Stimulated activated CD4-positive, alpha-beta T cell treated with anti-CD3 and anti-CD28 coated beads, TNF-alpha, amount 100 ng/mL, for 4 hours (primary cell): ENCODE measurements at regions not wholly inside any gene's neighbourhood (a gene's known extent, or its start where the extent isn't known, plus 50 kb on each side); places are given as distances from the start of the nearest gene placed in this dataset.
"Not testable (repeated sequence)": the region's sequence is repeated elsewhere in the genome, so short reads cannot be mapped to it uniquely, and the experiment has no call there.

Experiments
- DNase-seq, 3 experiments: peaks; one replicate each; pipeline ENCODE4 v3.0.0-alpha.2; 2020; ENCODE audit warnings: low read depth in 3 of 3

DNA sequence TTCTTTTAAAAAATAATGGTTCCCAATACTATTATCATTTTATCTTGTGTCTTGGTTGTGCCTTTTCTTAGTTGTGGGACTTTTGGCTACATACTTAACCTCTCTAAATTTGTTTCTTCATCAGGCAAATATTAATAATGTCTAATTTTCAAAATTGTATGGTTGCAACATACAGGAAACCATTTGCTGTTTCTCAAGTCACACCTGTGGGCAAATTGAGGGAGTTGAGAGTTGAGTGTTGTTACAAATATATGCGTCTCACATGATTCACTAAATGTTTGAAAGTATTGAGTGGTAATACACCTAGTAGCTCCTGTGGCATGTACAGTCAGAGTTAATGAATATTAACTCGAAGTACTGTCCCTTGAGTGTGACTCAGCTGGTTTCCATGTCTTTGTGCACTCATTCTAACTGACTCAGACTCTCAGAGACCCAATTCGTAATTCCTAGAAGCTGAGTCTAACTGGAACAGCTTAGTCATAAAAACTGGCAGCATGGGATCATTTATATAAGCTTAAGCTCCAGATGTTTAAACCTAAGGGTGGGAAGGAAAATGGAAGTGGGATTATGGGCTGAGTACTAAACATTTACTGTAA, 802.4 kb downstream of the TRIML1 start:
- no peak for DNase-seq

DNA sequence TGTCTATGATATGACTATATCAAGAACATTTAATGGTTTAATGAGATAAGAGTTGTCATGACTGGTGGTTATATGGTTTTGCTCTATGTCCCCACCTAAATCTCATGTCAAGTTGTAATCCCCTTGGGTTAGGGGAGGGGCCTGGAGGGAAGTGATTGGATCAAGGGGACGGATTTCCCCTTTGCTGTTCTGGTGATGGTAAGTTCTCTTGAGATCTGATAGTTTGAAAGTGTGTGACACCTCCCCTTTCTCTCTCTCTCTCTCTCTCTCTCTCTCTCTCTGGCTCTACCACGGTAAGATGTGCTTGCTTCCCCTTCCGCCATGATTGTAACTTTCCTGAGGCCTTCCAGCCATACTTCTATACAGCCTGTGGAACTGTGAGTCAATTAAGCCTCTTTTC, 803.4 kb downstream of the TRIML1 start:
- DNase-seq: no peak

DNA sequence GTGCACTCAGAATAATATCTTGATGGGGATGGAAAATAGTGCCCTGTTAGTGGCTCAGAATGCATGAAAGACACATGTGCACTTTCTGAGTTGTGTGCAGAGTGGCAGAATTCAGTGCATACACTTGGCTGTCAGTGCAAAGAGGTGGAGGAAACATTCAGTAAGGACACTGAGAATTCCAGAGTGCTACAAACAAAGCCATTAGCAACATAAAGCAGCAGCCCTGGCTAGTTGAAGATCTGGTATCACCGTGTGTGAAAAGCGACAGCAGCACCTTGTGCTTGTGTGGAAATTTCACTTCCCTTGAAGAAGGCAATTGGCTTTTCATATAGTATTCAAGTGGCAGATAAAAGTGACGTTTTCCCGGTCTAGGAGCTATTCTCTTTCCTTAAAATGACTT, 810.4 kb downstream of the TRIML1 start:
- no peak for DNase-seq

DNA sequence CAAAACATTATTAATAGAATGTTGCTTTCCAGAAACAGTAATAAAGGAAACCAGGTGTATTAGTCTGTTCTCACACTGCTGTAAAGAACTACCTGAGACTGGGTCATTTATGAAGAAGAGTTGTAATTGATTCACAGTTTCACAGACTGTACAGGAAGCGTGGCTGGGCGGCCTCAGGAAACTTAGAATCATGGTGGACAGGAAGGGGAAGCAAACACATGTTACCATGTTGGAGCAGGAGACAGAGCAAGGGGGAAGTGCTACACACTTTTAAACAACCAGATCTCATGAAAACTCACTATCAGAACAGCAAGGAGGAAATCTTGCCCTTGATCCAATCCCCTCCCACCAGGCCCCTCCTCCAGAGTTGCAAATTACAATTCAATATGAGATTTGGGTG, 815.8 kb downstream of the TRIML1 start:
- DNase-seq: no peak

DNA sequence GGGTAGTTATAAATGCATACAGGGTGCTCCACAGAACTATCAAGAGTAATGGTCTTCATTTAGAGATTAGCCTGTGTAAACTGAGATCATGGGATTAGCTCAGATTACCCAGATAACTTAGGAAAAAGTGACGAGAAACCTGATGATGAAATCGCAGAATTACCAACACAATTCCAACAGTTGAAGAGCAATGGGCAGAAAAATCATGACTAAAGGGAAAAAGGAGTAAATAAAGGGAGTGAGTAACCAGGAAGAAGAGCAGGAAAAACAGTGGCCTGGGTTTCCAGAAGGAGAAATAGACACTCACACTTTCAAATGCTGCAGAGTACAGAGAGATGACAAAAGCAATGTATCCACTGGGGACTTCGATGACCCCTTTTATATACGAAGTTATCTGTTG, 817.3 kb downstream of the TRIML1 start:
- DNase-seq: no peak

GRCh38 chr4:188958346-188958745, 819.1 kb downstream of the TRIML1 start:
- DNase-seq: no peak

DNA sequence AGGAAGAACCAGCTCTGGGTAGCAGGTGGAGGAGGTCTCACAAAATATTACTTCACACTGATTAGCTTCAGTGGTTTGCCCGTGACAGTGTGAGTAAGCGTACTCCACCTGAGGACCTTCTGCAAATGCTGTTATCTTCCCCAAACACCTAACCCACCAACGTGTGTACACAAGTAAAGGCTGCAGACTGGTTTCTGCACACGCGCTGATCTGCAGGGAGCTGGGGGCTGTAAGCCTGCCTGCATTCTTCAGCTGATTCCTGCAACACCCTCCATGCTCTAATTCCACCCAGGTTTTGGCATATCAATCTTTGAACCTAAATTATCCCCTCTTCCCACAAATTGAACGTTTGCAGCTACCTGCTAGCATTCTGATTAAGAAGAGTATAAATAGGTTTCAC, 820.2 kb downstream of the TRIML1 start:
- DNase-seq: no peak

- no peak for DNase-seq
Observed at GRCh38 chr4:188960411-188961093, 821.3 kb downstream of the TRIML1 start.

DNA sequence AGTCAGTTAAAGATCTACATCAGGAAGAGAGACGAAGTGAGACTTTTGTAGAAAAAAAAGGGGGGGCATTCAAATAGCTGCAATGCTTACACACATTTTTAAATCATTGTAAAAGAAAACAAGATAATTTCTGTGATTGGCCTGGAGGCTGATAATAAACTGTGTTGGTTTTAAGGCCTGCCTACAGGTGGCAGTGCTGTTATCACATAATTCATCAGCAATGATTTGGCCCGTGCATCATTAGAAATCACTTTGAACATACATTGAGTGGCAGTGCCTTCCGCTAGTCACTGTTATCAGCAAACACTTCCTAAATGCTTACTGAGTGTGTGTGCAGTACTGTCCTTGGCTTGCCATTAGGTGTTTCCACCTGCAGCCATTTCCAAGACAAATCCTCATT, 831.9 kb downstream of the TRIML1 start:
- no peak for DNase-seq

DNA sequence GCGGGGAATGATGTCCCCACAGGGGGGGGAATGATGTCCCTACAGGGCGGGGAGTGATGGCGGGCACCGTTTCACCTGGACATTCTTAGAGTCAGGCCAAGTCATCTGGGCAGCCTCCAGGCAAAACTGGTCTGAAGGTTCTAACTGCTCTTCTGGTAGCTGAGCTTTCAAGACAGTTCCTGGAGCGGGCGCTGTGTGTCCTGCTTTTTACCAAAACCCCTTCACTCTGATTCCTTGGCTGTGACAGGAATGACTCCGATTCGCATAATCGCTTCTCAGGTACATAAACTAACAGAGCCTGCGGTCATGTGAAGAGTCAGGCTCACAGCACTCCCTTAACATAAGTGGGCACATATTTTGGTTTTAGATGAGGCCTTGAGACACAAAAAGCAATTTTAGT, 836.0 kb downstream of the TRIML1 start:
- DNase-seq: no peak

GRCh38 chr4:188976644-188977115, 837.4 kb downstream of the TRIML1 start:
- no peak for DNase-seq

DNA sequence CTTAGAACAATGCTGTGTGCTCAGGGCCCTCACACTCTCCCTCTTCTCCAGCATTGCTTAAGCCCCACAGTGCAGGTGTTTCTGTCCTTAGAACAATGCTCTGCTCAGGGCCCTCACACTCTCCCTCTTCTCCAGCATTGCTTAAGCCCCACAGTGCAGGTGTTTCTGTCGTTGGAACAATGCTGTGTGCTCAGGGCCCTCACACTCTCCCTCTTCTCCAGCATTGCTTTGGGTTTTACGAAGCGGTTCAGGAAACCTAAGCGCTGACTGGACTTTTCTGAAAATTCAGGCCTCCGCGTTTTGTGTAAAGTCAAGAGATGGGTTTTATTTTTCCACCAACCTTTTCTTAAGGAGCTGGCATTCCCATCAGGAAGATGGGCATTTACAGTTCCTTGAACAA, 838.0 kb downstream of the TRIML1 start:
- not testable (repeated sequence) for DNase-seq

DNA sequence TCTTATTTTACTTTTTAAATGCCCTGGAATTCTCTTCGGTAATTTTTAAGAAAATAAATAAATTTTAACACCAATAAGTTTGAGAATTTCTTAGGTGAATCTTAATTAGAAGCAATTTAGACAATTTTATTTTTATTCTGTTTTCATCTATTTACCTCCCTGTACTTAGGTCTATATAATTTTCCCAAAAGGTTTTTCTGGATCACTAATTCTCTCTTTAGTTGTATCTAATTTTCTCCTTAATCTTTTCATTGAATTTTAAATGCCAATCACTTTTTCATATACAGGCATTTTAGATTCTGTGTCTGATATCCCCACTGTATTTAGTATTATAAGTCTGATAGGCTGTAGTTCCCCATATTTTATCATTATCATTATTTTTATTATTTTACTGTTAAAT, 845.3 kb downstream of the TRIML1 start:
- no peak for DNase-seq

GRCh38 chr4:188986271-188986689, 847.0 kb downstream of the TRIML1 start:
- DNase-seq: no peak

GRCh38 chr4:188987011-188987410, 847.8 kb downstream of the TRIML1 start:
- no peak for DNase-seq

DNA sequence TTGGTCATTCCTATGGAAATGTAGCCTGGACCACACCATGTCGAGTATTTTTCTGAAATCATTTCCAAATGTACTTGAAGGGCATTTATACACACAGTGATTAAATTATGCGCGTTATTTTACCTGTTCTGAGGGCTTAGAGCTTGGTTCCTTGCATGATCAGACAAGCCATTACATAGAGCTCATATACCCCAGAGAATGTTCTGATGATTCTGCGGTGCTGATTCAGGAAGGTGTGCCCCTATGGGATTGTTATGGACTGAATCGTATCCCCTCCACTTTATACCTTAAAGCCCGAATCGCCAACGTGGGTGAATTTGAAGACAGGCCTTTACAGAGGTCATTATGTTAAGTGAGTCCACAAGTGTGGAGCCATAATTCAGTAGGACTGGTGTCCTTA, 848.9 kb downstream of the TRIML1 start:
- DNase-seq: no peak

DNA sequence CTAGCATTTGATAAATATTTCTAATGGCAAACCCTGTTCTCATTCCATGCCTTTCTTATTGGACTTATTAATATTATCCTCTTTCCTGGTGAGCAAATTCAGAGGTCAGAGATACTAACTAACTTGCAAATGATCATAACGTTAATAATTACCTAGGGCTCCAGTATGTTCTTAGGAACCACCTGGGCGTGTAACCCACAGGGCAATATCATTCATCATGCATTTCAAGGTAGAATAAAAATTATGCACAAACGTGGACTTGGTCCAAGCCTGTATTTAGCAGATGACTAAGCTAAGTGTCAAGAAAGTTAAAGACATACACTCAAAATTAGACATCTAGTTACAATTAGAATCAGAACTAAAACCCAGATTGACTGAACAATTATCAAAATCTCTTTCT, 850.1 kb downstream of the TRIML1 start:
- DNase-seq: no peak

GRCh38 chr4:188992706-188993105, 853.5 kb downstream of the TRIML1 start:
- DNase-seq: no peak

- DNase-seq: no peak
Observed at GRCh38 chr4:188993871-188994270, 854.6 kb downstream of the TRIML1 start.

- no peak for DNase-seq
Observed at GRCh38 chr4:189001283-189001970, 862.2 kb downstream of the TRIML1 start.

- DNase-seq: no peak
Observed at GRCh38 chr4:189001971-189002450, 862.8 kb downstream of the TRIML1 start.

DNA sequence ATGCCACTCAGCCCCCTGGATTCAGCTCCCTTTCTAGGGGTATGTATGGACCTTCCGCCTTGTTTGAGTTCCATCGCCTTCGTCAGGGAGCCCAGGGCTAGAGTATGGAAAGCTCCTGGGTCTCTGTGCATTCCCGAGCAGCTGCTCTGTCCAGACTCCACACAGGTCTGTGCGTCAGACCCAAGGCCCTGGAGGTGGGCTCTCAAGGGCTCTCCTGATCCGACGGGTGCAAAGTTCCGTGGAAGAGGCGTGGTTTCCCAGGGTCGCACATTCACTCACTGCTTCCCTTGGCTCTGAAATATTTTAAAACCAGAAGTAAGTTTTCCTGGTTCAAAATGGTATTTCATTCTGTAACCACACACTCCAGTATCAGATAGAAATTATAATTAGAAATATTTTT, 863.2 kb downstream of the TRIML1 start:
- DNase-seq: no peak
